Fibroblast of lung (primary cell): ENCODE measurements at regions not wholly inside any gene's neighbourhood (a gene's known extent, or its start where the extent isn't known, plus 50 kb on each side); places are given as distances from the start of the nearest gene placed in this dataset.

Experiments used
- CTCF ChIP-seq, 2 donors: IDR thresholded peaks in 1 of 2; conservative IDR thresholded peaks in 1 of 2; 1 replicate in 1 of 2; 2 replicates in 1 of 2; pipeline ENCODE4 v1.5.1; 2011 to 2012; ENCODE audit warnings: low read length in 2 of 2, control low read depth in 1 of 2, inconsistent platforms in 1 of 2, low read depth in 1 of 2, mild to moderate bottlenecking in 1 of 2
- EZH2 ChIP-seq: IDR thresholded peaks from 2 replicates; pipeline ENCODE4 v1.5.1; 2012; ENCODE audit warnings: low read length, control low read depth, mild to moderate bottlenecking; ENCODE audit errors: missing control alignments

DNA sequence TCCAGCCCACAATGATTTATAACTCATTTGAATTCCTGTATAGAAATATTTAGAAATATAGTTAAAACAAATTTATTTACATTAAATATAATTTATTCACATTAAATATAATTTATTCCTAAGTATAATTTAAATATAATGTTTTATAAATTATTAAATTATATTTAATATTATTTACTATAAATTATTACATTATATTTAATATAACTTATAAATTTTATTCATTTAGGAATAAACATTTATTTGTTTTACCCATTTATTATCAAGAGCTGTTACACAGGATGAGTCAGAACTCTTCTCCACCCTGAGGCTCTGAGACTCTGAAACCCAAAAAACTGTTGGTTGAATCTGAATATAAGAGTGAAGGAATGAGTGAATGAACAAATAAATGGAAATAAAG lies 170.9 kb upstream of the OBI1 start:
- no peak for TF ChIP-seq CTCF (conservative IDR thresholded peaks at IDR 0.05 in 1 of 2, IDR thresholded peaks at IDR 0.05 in 1 of 2; ENCODE audit: low read depth in 1 of 2, low read length in 2 of 2)
- no peak for TF ChIP-seq EZH2
